ENCODE measurements at regions not wholly inside any gene's neighbourhood (a gene's known extent, or its start where the extent isn't known, plus 50 kb on each side); places are given as distances from the start of the nearest gene placed in this dataset.

- Histone ChIP-seq H3K4me3 (replicated peaks in 1 of 4; ENCODE audit: control extremely low read depth in 1 of 4, insufficient read depth in 1 of 4, low read depth in 3 of 4, low read length in 4 of 4) (no peak overlapping the region), H2AFZ (ENCODE audit: low read length) (no peak overlapping the region), H3K79me2 (ENCODE audit: control insufficient read depth, insufficient read depth, low read length) (no peaks in the 10 kb centered on the region), H3K27ac (ENCODE audit: insufficient read depth, low read length) (no peak overlapping the region), H3K36me3 (ENCODE audit: control insufficient read depth, insufficient read depth, low read length) (no peaks in the 10 kb centered on the region), H3K9me3 (ENCODE audit: control insufficient read depth, insufficient read depth, low read depth, low read length) (no peaks in the 10 kb centered on the region), H3K4me2 (ENCODE audit: extremely low read depth, insufficient read depth, low read length) (no peak overlapping the region), H3K9ac (ENCODE audit: insufficient read depth, low read length) (no peak overlapping the region), H3K27me3 (ENCODE audit: control insufficient read depth, insufficient read depth, low read length) (no peaks in the 10 kb centered on the region), H4K20me1 (ENCODE audit: control insufficient read depth, extremely low read depth, insufficient read depth, low read length) (no peaks in the 10 kb centered on the region), H3K4me1 (ENCODE audit: control insufficient read depth, extremely low read depth, insufficient read depth, low read length) (no peaks in the 10 kb centered on the region)
- DNase-seq (ENCODE audit: low read depth in 2 of 2), result no peak
- TF ChIP-seq EZH2 (IDR thresholded peaks at IDR 0.05; ENCODE audit: low read length, missing control alignments), result no peak
- no peak for TF ChIP-seq CTCF (conservative IDR thresholded peaks at IDR 0.05 in 1 of 2, IDR thresholded peaks at IDR 0.05 in 1 of 2; ENCODE audit: low read depth in 1 of 2, low read length in 2 of 2)
Observed at GRCh38 chr2:128984855-128985254, 666.2 kb upstream of the HS6ST1 start.

GRCh38 chr2:128986026-128986715 is 667.5 kb upstream of the HS6ST1 start:
- no peak for TF ChIP-seq CTCF (conservative IDR thresholded peaks at IDR 0.05 in 1 of 2, IDR thresholded peaks at IDR 0.05 in 1 of 2; ENCODE audit: low read depth in 1 of 2, low read length in 2 of 2)
- no peak for TF ChIP-seq EZH2 (IDR thresholded peaks at IDR 0.05; ENCODE audit: low read length, missing control alignments)
- Histone ChIP-seq H3K4me2 (ENCODE audit: extremely low read depth, insufficient read depth, low read length) (no peak overlapping the region), H3K9ac (ENCODE audit: insufficient read depth, low read length) (no peak overlapping the region), H3K79me2 (ENCODE audit: control insufficient read depth, insufficient read depth, low read length) (no peaks in the 10 kb centered on the region), H3K36me3 (ENCODE audit: control insufficient read depth, insufficient read depth, low read length) (no peaks in the 10 kb centered on the region), H2AFZ (ENCODE audit: low read length) (no peak overlapping the region), H3K27ac (ENCODE audit: insufficient read depth, low read length) (no peak overlapping the region), H4K20me1 (ENCODE audit: control insufficient read depth, extremely low read depth, insufficient read depth, low read length) (no peaks in the 10 kb centered on the region), H3K4me1 (ENCODE audit: control insufficient read depth, extremely low read depth, insufficient read depth, low read length) (no peaks in the 10 kb centered on the region), H3K4me3 (replicated peaks in 1 of 4; ENCODE audit: control extremely low read depth in 1 of 4, insufficient read depth in 1 of 4, low read depth in 3 of 4, low read length in 4 of 4) (no peak overlapping the region), H3K27me3 (ENCODE audit: control insufficient read depth, insufficient read depth, low read length) (no peaks in the 10 kb centered on the region), H3K9me3 (ENCODE audit: control insufficient read depth, insufficient read depth, low read depth, low read length) (no peaks in the 10 kb centered on the region)
- DNase-seq (ENCODE audit: low read depth in 2 of 2), result peak in 1 of 2 donors; percentile 51

- Histone ChIP-seq H2AFZ (ENCODE audit: low read length) (no peak overlapping the region), H3K9me3 (ENCODE audit: control insufficient read depth, insufficient read depth, low read depth, low read length) (no peaks in the 10 kb centered on the region), H4K20me1 (ENCODE audit: control insufficient read depth, extremely low read depth, insufficient read depth, low read length) (no peaks in the 10 kb centered on the region), H3K4me2 (ENCODE audit: extremely low read depth, insufficient read depth, low read length) (no peak overlapping the region), H3K36me3 (ENCODE audit: control insufficient read depth, insufficient read depth, low read length) (no peaks in the 10 kb centered on the region), H3K27me3 (ENCODE audit: control insufficient read depth, insufficient read depth, low read length) (no peaks in the 10 kb centered on the region), H3K4me3 (replicated peaks in 1 of 4; ENCODE audit: control extremely low read depth in 1 of 4, insufficient read depth in 1 of 4, low read depth in 3 of 4, low read length in 4 of 4) (no peak overlapping the region), H3K79me2 (ENCODE audit: control insufficient read depth, insufficient read depth, low read length) (no peaks in the 10 kb centered on the region), H3K27ac (ENCODE audit: insufficient read depth, low read length) (no peak overlapping the region), H3K9ac (ENCODE audit: insufficient read depth, low read length) (no peak overlapping the region), H3K4me1 (ENCODE audit: control insufficient read depth, extremely low read depth, insufficient read depth, low read length) (no peaks in the 10 kb centered on the region)
- no peak for TF ChIP-seq CTCF (conservative IDR thresholded peaks at IDR 0.05 in 1 of 2, IDR thresholded peaks at IDR 0.05 in 1 of 2; ENCODE audit: low read depth in 1 of 2, low read length in 2 of 2)
- no peak for TF ChIP-seq EZH2 (IDR thresholded peaks at IDR 0.05; ENCODE audit: low read length, missing control alignments)
- no peak for DNase-seq (ENCODE audit: low read depth in 2 of 2)
Observed at GRCh38 chr2:128986867-128987268, 668.2 kb upstream of the HS6ST1 start.
